Pancreas (tissue), 10 donors: ENCODE measurements at regions not wholly inside any gene's neighbourhood (a gene's known extent, or its start where the extent isn't known, plus 50 kb on each side); places are given as distances from the start of the nearest gene placed in this dataset.

ENCODE experiments used
- ATAC-seq, 4 donors: fragments of 200-7000 bp; cut with Tn5 transposase; one replicate each; pipeline versions ENCODE4 v1.8.0 to v1.9.1; 2020; ENCODE audit warnings: mild to moderate bottlenecking in 4 of 4, moderate library complexity in 4 of 4
- DNase-seq, 6 donors: peaks; one replicate each; pipeline ENCODE4 v3.0.0-alpha.2; 2020
- FAIRE-seq: peaks from 2 replicates; lab custom pipeline; 2012; peaks lifted over from hg19 to GRCh38; lab: Jason Lieb, UNC
- H3K27ac ChIP-seq, 4 donors: fragments of 200-600 bp; sonication (generic); 1 replicate in 3 of 4; 2 replicates in 1 of 4; pipeline versions ENCODE4 v1.5.0 to v1.8.0; 2020
- H3K27me3 ChIP-seq, 4 donors: fragments of 200-600 bp; one replicate each; pipeline ENCODE4 v1.8.0; 2021
- H3K36me3 ChIP-seq, 3 donors: fragments of 200-600 bp; sonication (generic) in 1 of 3; one replicate each; pipeline versions ENCODE4 v1.5.0 to v1.8.0; 2020 to 2021
- H3K4me1 ChIP-seq, 3 donors: fragments of 200-600 bp; one replicate each; pipeline ENCODE4 v1.8.0; 2021
- H3K4me3 ChIP-seq, 4 donors: fragments of 200-600 bp; sonication (generic) in 2 of 4; one replicate each; pipeline versions ENCODE4 v1.5.0 to v1.8.0; 2020 to 2021
- H3K9me3 ChIP-seq, 4 donors: fragments of 200-600 bp; one replicate each; pipeline ENCODE4 v1.8.0; 2021
- WGBS, 2 donors: extraction: QIAGEN DNeasy Blood & Tissue Kit; methylation state at CpG; one replicate each; pipeline ENCODE4 v1.1.7; 2013; 5-methylcytosine and 5-hydroxymethylcytosine counted together
- intact Hi-C, 3 donors: fragments of 100-400 bp; cut with DNase I; formaldehyde crosslinking; loops; one replicate each; pipeline versions ENCODE4 v1.11.1 to v1.14.2; 2022
- TF ChIP-seq, protein P1 (sequence below), 4 donors: fragments of 200-600 bp; sonication (generic) in 3 of 4; IDR thresholded peaks; one replicate each; pipeline versions ENCODE4 v1.5.0 to v1.8.0; 2021; ENCODE audit warnings: antibody characterized with exemption in 4 of 4
- donor health status: healthy with polysubstance abuse.
- donor health status: DM: no; HTN: no; CAD: no; lungs with moderate emphysema.
- donor health status: DM: no; HTN: no; CAD: no.
- donor health status: control.
- donor health status: control.
- donor health status: Bipolar disorder and iron deficiency.
- donor health status: DM: yes; HTN: yes; CAD: no.
- donor health status: DM: no; HTN: no; CAD: no.
- donor health status: DM: no; HTN: no; CAD: no.
- donor health status: DM: yes; HTN: yes; CAD: no.

DNA sequence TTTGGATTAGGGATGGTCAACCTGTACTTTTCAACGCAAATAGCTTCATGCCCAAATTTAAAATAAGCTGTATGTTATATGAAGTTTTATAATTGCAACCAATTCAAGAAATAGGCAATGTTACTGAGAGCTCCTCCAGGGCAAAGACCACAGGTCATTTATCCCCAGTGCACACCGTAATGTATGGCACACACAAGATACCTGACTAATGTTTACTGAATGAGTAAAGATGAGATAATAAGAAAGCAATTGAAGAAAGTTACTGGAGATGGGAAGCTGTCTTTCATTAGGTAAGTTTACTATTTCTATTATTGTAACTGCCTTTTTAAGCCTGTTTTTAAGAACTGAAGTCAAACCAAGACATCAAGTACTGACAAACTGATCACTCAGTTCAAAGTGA, 184.5 kb upstream of the VRK2 start:
- WGBS, 2 donors: 87 to 88% methylated on average over 2 of the region's 2 CpGs
- no peak overlapping the region for H3K4me3 ChIP-seq

DNA sequence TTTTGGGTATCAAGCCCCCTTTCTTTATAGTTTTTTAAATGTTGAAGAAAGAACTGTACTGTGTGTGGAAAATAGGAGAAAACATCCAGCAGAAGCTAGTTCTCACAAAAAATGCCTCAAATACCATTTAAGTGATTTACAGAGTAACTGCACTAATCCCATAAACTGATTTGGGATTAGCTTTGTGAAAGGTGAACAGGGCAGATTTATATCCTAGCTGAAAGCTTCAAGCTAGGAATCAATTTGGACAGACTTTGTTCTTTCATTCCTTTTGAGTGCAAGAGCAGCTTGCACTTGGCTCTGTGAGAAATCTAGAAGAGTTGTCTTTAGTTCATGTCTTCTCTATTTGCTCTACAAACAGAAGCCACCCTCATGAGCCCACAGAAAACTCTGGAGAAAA, 183.9 kb upstream of the VRK2 start:
- FAIRE-seq: no peak
- TF ChIP-seq, protein P1, sequence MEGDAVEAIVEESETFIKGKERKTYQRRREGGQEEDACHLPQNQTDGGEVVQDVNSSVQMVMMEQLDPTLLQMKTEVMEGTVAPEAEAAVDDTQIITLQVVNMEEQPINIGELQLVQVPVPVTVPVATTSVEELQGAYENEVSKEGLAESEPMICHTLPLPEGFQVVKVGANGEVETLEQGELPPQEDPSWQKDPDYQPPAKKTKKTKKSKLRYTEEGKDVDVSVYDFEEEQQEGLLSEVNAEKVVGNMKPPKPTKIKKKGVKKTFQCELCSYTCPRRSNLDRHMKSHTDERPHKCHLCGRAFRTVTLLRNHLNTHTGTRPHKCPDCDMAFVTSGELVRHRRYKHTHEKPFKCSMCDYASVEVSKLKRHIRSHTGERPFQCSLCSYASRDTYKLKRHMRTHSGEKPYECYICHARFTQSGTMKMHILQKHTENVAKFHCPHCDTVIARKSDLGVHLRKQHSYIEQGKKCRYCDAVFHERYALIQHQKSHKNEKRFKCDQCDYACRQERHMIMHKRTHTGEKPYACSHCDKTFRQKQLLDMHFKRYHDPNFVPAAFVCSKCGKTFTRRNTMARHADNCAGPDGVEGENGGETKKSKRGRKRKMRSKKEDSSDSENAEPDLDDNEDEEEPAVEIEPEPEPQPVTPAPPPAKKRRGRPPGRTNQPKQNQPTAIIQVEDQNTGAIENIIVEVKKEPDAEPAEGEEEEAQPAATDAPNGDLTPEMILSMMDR (IDR thresholded peaks at IDR 0.05): no peak

More for the DNA sequence above, 184.5 kb upstream of the VRK2 start:
- H3K27me3 ChIP-seq: no peaks in the 10 kb centered on the region
- no peak for DNase-seq
- TF ChIP-seq, protein P1 (IDR thresholded peaks at IDR 0.05): no peak
- no peaks in the 10 kb centered on the region for H3K9me3 ChIP-seq
- H3K36me3 ChIP-seq: no peaks in the 10 kb centered on the region
- H3K4me1 ChIP-seq: no peaks in the 10 kb centered on the region
- H3K27ac ChIP-seq: no peak overlapping the region
- ATAC-seq: no peak
- FAIRE-seq: no peak
- intact Hi-C loops: no loop called here

DNA sequence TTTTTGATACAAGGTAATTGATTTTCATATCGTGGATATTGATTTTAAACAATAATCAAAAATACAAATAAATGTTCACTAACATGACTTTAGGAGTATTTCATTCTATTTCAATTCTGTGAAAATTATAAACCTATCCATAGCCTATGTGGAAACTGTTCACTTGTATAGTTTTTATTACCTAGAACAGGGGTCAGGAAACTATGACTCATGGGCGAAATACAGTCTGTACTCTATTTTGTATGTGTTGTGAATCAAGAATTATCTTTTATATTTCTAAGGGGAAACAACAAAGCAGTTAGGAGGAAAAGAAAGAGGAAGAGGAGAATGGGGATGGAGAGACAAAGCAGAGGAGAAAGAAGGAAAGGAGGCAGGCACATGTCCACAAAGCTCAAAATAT, 181.7 kb upstream of the VRK2 start:
- Histone ChIP-seq H3K9me3 (no peaks in the 10 kb centered on the region), H3K4me1 (no peaks in the 10 kb centered on the region), H3K27ac (no peak overlapping the region), H3K27me3 (no peaks in the 10 kb centered on the region), H3K36me3 (no peaks in the 10 kb centered on the region), H3K4me3 (no peak overlapping the region)
- DNase-seq (no peak), FAIRE-seq (no peak), ATAC-seq (no peak)
- WGBS, 2 donors: 64 to 71% methylated on average over 2 of the region's 2 CpGs
- intact Hi-C loops: no loop called here
- TF ChIP-seq, protein P1 (IDR thresholded peaks at IDR 0.05): no peak

More for the DNA sequence above, 183.9 kb upstream of the VRK2 start:
- no peaks in the 10 kb centered on the region for H3K9me3 ChIP-seq
- H3K27me3 ChIP-seq: no peaks in the 10 kb centered on the region
- DNase-seq: no peak
- no peaks in the 10 kb centered on the region for H3K36me3 ChIP-seq
- no peak overlapping the region for H3K4me3 ChIP-seq
- H3K4me1 ChIP-seq: no peaks in the 10 kb centered on the region
- no peak overlapping the region for H3K27ac ChIP-seq
- intact Hi-C loops: no loop called here
- ATAC-seq: no peak

DNA sequence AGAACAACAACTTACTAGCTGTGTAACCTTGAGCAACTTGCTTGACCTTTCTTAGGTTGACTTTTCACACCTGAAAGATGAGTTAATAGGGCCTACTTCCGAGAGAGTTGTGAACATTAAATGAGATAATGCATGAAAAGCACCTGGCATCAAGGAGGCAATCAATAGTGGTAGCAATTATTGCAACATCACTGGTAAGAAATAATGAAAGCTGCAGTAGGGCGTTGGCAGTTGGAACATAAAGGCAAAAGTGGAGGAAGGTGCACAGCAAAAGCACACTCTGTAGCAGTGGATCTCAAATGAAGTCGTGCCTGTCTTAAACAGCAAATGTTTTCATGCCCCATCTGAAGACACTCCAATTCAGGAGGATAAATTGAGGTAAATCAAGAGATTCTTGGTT, 178.9 kb upstream of the VRK2 start:
- no peak overlapping the region for H3K4me3 ChIP-seq
- no peak overlapping the region for H3K27ac ChIP-seq
- H3K36me3 ChIP-seq: no peaks in the 10 kb centered on the region
- no peaks in the 10 kb centered on the region for H3K4me1 ChIP-seq
- no peaks in the 10 kb centered on the region for H3K27me3 ChIP-seq
- no peak for DNase-seq
- H3K9me3 ChIP-seq: no peaks in the 10 kb centered on the region
- TF ChIP-seq, protein P1 (IDR thresholded peaks at IDR 0.05): no peak
- intact Hi-C loops: no loop called here
- FAIRE-seq: no peak
- WGBS, 2 donors: 68 to 78% methylated on average over 3 of the region's 3 CpGs
- ATAC-seq: no peak

DNA sequence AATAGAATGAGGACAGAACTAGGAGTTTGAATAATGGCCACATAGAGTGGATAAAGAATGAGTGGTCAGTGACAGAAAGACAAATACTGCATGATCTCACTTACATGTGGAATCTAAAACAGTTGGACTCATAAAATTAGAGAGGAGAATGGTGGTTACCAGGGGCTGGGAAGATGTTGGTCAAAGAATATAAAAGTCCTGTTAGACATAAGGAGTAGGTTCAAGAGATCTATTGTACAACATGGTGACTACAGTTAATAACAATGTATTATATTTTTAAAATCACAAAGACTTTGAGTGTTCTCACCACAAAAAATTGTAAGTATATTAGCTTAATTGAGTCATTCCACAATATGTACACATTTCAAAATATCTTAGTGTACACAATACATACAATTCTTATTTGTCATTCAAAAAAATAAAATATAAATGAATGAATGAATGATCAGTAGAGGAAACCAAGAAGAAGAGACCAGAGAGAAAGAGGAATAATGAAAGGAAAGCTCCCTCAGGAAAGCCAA, 177.9 kb upstream of the VRK2 start:
- Histone ChIP-seq H3K27me3 (no peaks in the 10 kb centered on the region), H3K4me3 (no peak overlapping the region), H3K4me1 (no peaks in the 10 kb centered on the region), H3K27ac (no peak overlapping the region), H3K9me3 (no peaks in the 10 kb centered on the region), H3K36me3 (no peaks in the 10 kb centered on the region)
- no peak for DNase-seq
- TF ChIP-seq, protein P1 (IDR thresholded peaks at IDR 0.05): no peak
- intact Hi-C loops: no loop called here
- ATAC-seq: no peak
- no peak for FAIRE-seq
